Upper lobe of left lung (tissue), 6 donors: ENCODE measurements at regions not wholly inside any gene's neighbourhood (a gene's known extent, or its start where the extent isn't known, plus 50 kb on each side); places are given as distances from the start of the nearest gene placed in this dataset.
A peak's percentile ranks its signal among the peaks of the same experiment; 100 is the strongest.

Experiments
- ATAC-seq, 2 donors: fragments of 200-7000 bp; cut with Tn5 transposase; one replicate each; pipeline ENCODE4 v1.9.1; 2022; ENCODE audit warnings: mild to moderate bottlenecking in 2 of 2, moderate library complexity in 2 of 2; ENCODE audit not compliant: low FRiP score in 2 of 2
- DNase-seq, 2 donors: peaks; one replicate each; pipeline ENCODE4 v3.0.0-alpha.2; 2019 to 2020
- H3K27ac ChIP-seq, 4 donors: fragments of 200-600 bp; sonication (generic); one replicate each; pipeline ENCODE4 v1.5.1; 2016 to 2019
- H3K27me3 ChIP-seq, 4 donors: fragments of 200-600 bp; sonication (generic); one replicate each; pipeline ENCODE4 v1.5.1; 2017 to 2019
- H3K36me3 ChIP-seq, 4 donors: fragments of 200-600 bp; sonication (generic); one replicate each; pipeline ENCODE4 v1.5.1; 2016 to 2019
- H3K4me1 ChIP-seq, 4 donors: fragments of 200-600 bp; sonication (generic); one replicate each; pipeline ENCODE4 v1.5.1; 2018 to 2019
- H3K4me3 ChIP-seq, 4 donors: fragments of 200-600 bp; sonication (generic); one replicate each; pipeline ENCODE4 v1.5.1; 2017 to 2019; ENCODE audit warnings: mild to moderate bottlenecking in 2 of 4, moderate library complexity in 1 of 4
- H3K9me3 ChIP-seq, 4 donors: fragments of 200-600 bp; sonication (generic); one replicate each; pipeline ENCODE4 v1.5.1; 2018 to 2019
- CTCF ChIP-seq, 6 experiments: fragments of 450-650 bp in 4 of 6; fragments of 200-600 bp in 2 of 6; sonication (generic) in 2 of 6; IDR thresholded peaks; one replicate each; pipeline ENCODE4 v1.5.1; 2016 to 2019; ENCODE audit warnings: antibody characterized with exemption in 6 of 6
- EP300 ChIP-seq, 4 donors: sonication (generic); formaldehyde crosslinking; IDR thresholded peaks; one replicate each; pipeline ENCODE4 v1.5.1; 2017; ENCODE audit warnings: antibody characterized with exemption in 4 of 4, control low read depth in 2 of 4
- POLR2A ChIP-seq, 4 donors: fragments of 450-650 bp; IDR thresholded peaks; one replicate each; pipeline ENCODE4 v1.5.1; 2016 to 2017; ENCODE audit warnings: antibody characterized with exemption in 4 of 4, mild to moderate bottlenecking in 2 of 4
- POLR2AphosphoS5 ChIP-seq, 2 donors: sonication (generic); formaldehyde crosslinking; IDR thresholded peaks; one replicate each; pipeline ENCODE4 v1.5.1; 2017; ENCODE audit warnings: antibody characterized with exemption in 2 of 2
- WGBS, 2 donors: methylation state at CpG; one replicate each; pipeline ENCODE4 v1.1.5; 2017 to 2018; 5-methylcytosine and 5-hydroxymethylcytosine counted together
- donor health status: DM: no; HTN: no; CAD: no; lungs with moderate emphysema.
- donor health status: DM: no; HTN: yes; CAD: no; lungs with severe emphysema.

- Histone ChIP-seq H3K27ac (no peak overlapping the region), H3K4me1 (no peaks in the 10 kb centered on the region), H3K4me3 (no peak overlapping the region), H3K27me3 (no peaks in the 10 kb centered on the region), H3K36me3 (no peaks in the 10 kb centered on the region), H3K9me3 (peaks cover 0 to 3% (median 0%) of the 10 kb centered on the region in 4 donors)
- TF ChIP-seq POLR2A (IDR thresholded peaks at IDR 0.05) (no peak), POLR2AphosphoS5 (IDR thresholded peaks at IDR 0.05) (no peak), CTCF (IDR thresholded peaks at IDR 0.05) (no peak), EP300 (IDR thresholded peaks at IDR 0.05) (no peak)
- 90 to 93% methylated on average over 17 of the region's 17 CpGs for WGBS, 2 donors
- DNase-seq (no peak), ATAC-seq (no peak)
Measured at GRCh38 chr6:67887747-67888545, 747.1 kb upstream of the ADGRB3 start.

DNA sequence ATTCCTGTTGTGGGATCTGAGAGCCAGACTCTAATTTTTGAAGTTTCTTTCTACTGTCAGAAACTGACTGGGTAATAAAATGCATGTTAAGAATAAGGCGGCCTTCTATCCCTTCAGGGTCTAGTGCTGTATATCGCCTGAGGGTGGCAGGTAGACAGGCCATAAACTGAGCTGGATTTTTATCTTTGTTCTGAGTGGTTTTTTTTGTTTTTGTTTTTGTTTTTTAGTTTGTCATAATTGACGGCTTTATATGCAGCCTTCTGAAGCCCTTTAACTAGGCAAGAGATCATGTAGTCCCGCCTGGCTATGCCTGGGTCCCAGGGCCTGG lies 747.7 kb upstream of the ADGRB3 start:
- no peak overlapping the region for H3K27ac ChIP-seq
- 93 to 94% methylated on average over 4 of the region's 4 CpGs for WGBS, 2 donors
- DNase-seq (no peak), ATAC-seq (no peak)
- H3K4me3 ChIP-seq: no peak overlapping the region
- no peaks in the 10 kb centered on the region for H3K4me1 ChIP-seq
- no peaks in the 10 kb centered on the region for H3K36me3 ChIP-seq
- H3K27me3 ChIP-seq: no peaks in the 10 kb centered on the region
- peaks cover 0 to 9% (median 0%) of the 10 kb centered on the region in 4 donors for H3K9me3 ChIP-seq
- TF ChIP-seq POLR2A (IDR thresholded peaks at IDR 0.05): no peak
- no peak for TF ChIP-seq CTCF (IDR thresholded peaks at IDR 0.05)

DNA sequence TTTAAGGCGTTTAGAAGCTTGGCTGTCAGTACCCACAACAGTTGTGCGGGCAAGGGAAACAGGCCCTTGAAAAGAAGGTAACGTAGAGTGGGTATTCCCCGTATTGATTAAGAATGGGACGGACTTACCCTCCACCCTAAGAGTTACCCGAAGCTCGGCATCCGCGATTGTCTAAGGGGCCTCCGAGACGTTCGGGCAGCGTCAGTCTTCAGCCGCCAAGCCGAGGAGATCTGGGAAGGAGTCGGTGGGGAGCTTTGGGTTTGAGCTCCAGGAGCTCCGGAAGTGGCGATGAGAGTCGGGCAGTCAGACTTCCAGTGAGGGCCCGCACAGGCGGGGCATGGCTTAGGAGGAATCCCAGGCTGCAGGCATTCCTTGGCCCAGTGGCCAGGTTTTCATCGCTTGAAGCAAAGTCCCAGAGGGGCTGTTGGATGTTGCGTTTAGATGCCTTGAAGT lies 748.2 kb upstream of the ADGRB3 start:
- H3K4me1 ChIP-seq: no peaks in the 10 kb centered on the region
- H3K27me3 ChIP-seq: no peaks in the 10 kb centered on the region
- no peak for TF ChIP-seq EP300 (IDR thresholded peaks at IDR 0.05)
- TF ChIP-seq CTCF (IDR thresholded peaks at IDR 0.05): no peak
- no peak for TF ChIP-seq POLR2A (IDR thresholded peaks at IDR 0.05)
- no peak for TF ChIP-seq POLR2AphosphoS5 (IDR thresholded peaks at IDR 0.05)
- DNase-seq: peak in 1 of 2 donors; percentile 50
- H3K4me3 ChIP-seq: no peak overlapping the region
- WGBS, 2 donors: 95 to 96% methylated on average over 22 to 23 of the region's 23 CpGs
- H3K36me3 ChIP-seq: no peaks in the 10 kb centered on the region
- H3K27ac ChIP-seq: no peak overlapping the region
- ATAC-seq: no peak
- H3K9me3 ChIP-seq: peaks cover 0 to 11% (median 0%) of the 10 kb centered on the region in 4 donors

DNA sequence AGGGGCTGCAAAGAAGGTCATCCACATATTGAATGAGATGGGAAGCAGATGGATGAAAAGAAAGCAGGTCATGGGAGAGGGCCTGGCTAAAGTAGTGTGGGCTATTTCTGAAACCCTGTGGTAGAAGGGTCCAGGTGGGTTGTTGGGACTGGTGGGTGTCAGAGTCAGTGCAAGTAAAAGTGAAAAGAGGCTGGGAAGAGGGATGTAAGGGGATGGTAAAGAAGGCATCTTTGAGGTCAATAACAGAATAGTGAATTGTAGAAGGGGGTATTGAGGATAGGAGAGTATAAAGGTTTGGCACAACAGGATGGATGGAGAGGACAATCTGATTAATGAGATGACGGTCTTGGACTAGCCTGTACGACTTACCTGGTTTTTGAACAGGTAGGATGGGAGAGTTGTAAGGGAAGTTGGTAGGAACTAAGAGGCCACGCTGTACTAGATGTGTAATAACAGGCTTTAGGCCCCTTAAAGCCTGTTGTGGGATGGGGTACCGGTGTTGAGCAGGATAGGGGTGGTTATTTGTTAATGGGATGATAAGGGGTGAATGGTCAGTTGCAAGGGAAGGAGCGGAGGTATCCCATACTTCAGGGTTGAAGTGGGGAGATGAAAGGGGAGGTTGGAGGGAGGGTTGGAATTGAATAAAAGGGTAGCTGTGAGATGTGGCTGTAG lies 748.9 kb upstream of the ADGRB3 start:
- TF ChIP-seq POLR2A (IDR thresholded peaks at IDR 0.05) (no peak), POLR2AphosphoS5 (IDR thresholded peaks at IDR 0.05) (no peak), CTCF (IDR thresholded peaks at IDR 0.05) (no peak), EP300 (IDR thresholded peaks at IDR 0.05) (no peak)
- WGBS, 2 donors: 68 to 89% methylated on average over 5 of the region's 5 CpGs
- peak in 1 of 2 donors; percentile 27 for ATAC-seq

More for the DNA sequence above, 748.9 kb upstream of the ADGRB3 start:
- H3K4me1 ChIP-seq: no peaks in the 10 kb centered on the region
- H3K27ac ChIP-seq: no peak overlapping the region
- peaks cover 0 to 11% (median 0%) of the 10 kb centered on the region in 4 donors for H3K9me3 ChIP-seq
- H3K36me3 ChIP-seq: no peaks in the 10 kb centered on the region
- no peak overlapping the region for H3K4me3 ChIP-seq
- no peaks in the 10 kb centered on the region for H3K27me3 ChIP-seq
- DNase-seq: no peak
